NCI-H1694 (cell line): ENCODE measurements at regions not wholly inside any gene's neighbourhood (a gene's known extent, or its start where the extent isn't known, plus 50 kb on each side); places are given as distances from the start of the nearest gene placed in this dataset.

Experiments
- DNase-seq: peaks from one replicate; lab custom pipeline; 2025; lab: John Stamatoyannopoulos, UW

DNA sequence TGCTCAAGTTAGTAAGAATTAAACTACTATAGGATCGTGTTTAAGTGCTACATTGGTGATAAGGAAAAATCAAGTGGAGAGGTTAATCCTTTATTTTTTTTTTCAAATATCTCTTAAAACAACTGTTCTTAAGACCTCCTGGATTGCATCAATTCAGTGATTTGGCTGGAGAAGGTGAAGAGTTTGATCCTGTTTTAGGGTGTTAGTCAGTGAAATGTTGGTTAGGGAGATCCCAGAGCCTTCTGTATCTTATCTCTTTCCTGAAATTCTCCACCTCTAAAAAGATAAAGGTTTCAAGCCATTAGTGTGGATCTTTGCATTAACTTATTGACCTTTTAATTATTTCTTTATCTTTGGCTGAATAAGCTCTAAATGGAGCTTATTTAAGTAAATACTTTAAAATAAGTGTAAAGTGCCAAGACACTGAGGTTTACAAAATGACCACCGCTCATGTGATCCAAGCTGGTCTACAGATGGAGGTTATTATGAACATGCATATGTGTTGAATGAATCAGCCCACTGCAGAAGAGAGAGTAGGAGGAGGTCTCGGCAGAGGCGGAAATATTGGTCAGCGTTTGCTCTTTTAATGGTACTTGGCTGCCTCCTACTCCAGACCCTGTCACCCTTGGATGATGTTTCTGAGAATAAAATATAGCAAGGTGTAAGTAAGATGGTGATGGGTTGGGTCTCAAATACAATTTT, 51.8 kb upstream of the BMPER start:
- DNase-seq, result no peak

DNA sequence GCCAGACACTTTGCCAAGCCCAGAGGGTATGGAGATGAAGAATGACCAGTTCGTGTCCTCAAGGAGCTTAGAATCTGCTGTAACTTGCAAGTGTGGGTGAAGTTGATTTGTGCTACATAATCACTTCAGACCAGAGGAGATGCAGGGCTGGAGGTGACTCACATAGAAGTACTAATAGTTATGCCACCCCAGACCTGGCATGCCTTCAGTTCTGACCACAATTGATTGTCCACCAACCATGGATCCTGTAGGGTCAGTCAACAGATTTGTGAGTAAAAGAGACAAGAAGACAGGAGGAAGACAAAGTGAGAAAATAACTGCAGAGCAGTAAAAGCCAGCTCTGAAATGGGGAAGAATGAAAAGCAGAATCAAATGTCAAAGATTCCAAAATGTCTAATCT, 51.2 kb upstream of the BMPER start:
- no peak for DNase-seq

DNA sequence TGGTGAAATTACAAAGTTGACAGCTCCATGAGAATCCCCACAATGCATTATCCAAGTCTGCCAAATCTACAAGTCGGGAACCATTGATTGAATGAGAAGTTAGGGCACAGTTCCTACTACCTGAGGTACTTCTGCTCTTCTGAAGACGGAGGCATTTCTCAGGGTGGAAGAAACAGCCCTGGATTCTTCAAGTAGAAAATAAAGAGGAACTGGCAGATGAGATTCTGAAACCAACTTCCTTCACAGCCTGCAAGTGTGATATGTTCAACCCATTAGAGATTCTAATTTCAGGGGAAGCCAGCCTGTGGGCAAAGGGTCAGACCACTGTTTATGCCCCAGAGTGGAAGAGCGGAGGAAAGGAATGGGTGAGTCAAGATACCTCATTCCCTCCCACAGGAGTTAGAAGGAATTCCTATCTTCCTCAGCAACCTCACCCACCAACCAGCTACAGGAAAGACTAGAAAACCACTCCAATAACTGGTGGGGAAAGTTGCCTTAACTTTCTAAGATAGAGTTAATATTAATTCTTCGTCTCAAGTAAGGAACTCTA, 50.5 kb upstream of the BMPER start:
- no peak for DNase-seq
